DOHH2 (cell line): ENCODE measurements at regions not wholly inside any gene's neighbourhood (a gene's known extent, or its start where the extent isn't known, plus 50 kb on each side); places are given as distances from the start of the nearest gene placed in this dataset.

Experiments
- H3F3A ChIP-seq: fragments of 200-600 bp; sonication (generic), shearing (Covaris generic); 2 replicates; pipeline ENCODE4 v1.6.0; 2016; ENCODE audit warnings: antibody characterized with exemption, mild to moderate bottlenecking; ENCODE audit not compliant: control insufficient read depth, insufficient read depth
- H3K27ac ChIP-seq: fragments of 200-600 bp; sonication (generic); 2 replicates; pipeline ENCODE4 v1.5.1; 2014; ENCODE audit warnings: low read depth, mild to moderate bottlenecking, low read length, moderate library complexity
- H3K27me3 ChIP-seq: fragments of 200-600 bp; sonication (generic); 2 replicates; pipeline ENCODE4 v1.6.1; 2014; ENCODE audit warnings: mild to moderate bottlenecking, low read length, mixed read lengths; ENCODE audit not compliant: control insufficient read depth
- H3K36me3 ChIP-seq: fragments of 200-600 bp; sonication (generic); 2 replicates; pipeline ENCODE4 v1.6.1; 2014; ENCODE audit warnings: mild to moderate bottlenecking, low read length, moderate library complexity, mixed read lengths; ENCODE audit not compliant: control insufficient read depth
- H3K4me1 ChIP-seq: fragments of 200-600 bp; sonication (generic); 2 replicates; pipeline ENCODE4 v1.6.1; 2014; ENCODE audit warnings: mild to moderate bottlenecking, low read length, mixed read lengths; ENCODE audit not compliant: control insufficient read depth
- H3K4me2 ChIP-seq: fragments of 200-600 bp; sonication (generic); 2 replicates; pipeline ENCODE4 v1.6.0; 2014; ENCODE audit warnings: mild to moderate bottlenecking, low read length, moderate library complexity
- H3K4me3 ChIP-seq: fragments of 200-600 bp; sonication (generic); 2 replicates; pipeline ENCODE4 v1.5.1; 2014; ENCODE audit warnings: mild to moderate bottlenecking, low read length, mixed read lengths
- H3K79me2 ChIP-seq: fragments of 200-600 bp; sonication (generic); 2 replicates; pipeline ENCODE4 v1.6.1; 2014; ENCODE audit warnings: mild to moderate bottlenecking, low read length, mixed read lengths; ENCODE audit not compliant: control insufficient read depth
- H3K9me2 ChIP-seq: fragments of 200-600 bp; sonication (generic); replicated peaks from 2 replicates; pipeline ENCODE4 v1.6.1; 2014; ENCODE audit warnings: mild to moderate bottlenecking, low read length, mixed read lengths; ENCODE audit not compliant: control insufficient read depth
- H3K9me3 ChIP-seq: fragments of 200-600 bp; sonication (generic); 2 replicates; pipeline ENCODE4 v1.6.1; 2014; ENCODE audit warnings: antibody characterized with exemption, low read length, mixed read lengths; ENCODE audit not compliant: control insufficient read depth, insufficient read depth
- H4K20me1 ChIP-seq: fragments of 200-600 bp; sonication (generic); 2 replicates; pipeline ENCODE4 v1.6.0; 2014; ENCODE audit warnings: low read depth, mild to moderate bottlenecking, antibody characterized with exemption, low read length, moderate library complexity; ENCODE audit not compliant: control insufficient read depth, insufficient read depth
- CTCF ChIP-seq: fragments of 200-600 bp; sonication (generic); IDR thresholded peaks from one replicate; pipeline ENCODE4 v1.5.1; 2014; ENCODE audit warnings: antibody characterized with exemption, mild to moderate bottlenecking, low read depth, low read length; ENCODE audit not compliant: poor library complexity, severe bottlenecking
- EZH2phosphoT487 ChIP-seq: fragments of 200-600 bp; sonication (generic); IDR thresholded peaks from 2 replicates; pipeline ENCODE4 v1.6.1; 2017; ENCODE audit warnings: borderline replicate concordance, mild to moderate bottlenecking, antibody characterized with exemption, low read length, moderate library complexity, mixed read lengths

GRCh38 chr3:102024270-102024904 lies 175.1 kb downstream of the NFKBIZ start:
- no peaks in the 10 kb centered on the region for H3K27me3 ChIP-seq
- H4K20me1 ChIP-seq: no peaks in the 10 kb centered on the region
- H3K4me2 ChIP-seq: 0 out of 2 replicates have a peak overlapping the region, but pooled peaks have one; percentile 38
- H3K4me3 ChIP-seq: no peak overlapping the region
- peaks cover 42% of the 10 kb centered on the region for H3K4me1 ChIP-seq
- H3K9me2 ChIP-seq: no peaks in the 10 kb centered on the region
- no peak for TF ChIP-seq CTCF
- no peak for TF ChIP-seq EZH2phosphoT487
- H3K27ac ChIP-seq: no peak overlapping the region
- H3K9me3 ChIP-seq: peaks cover 10% of the 10 kb centered on the region; the same call in 1 of the 2 replicates
- H3K79me2 ChIP-seq: no peaks in the 10 kb centered on the region
- no peaks in the 10 kb centered on the region for H3K36me3 ChIP-seq
- no peaks in the 10 kb centered on the region; the same call in 1 of the 2 replicates for H3F3A ChIP-seq

GRCh38 chr3:102025606-102026270 lies 176.4 kb downstream of the NFKBIZ start:
- H3K27me3 ChIP-seq: no peaks in the 10 kb centered on the region
- TF ChIP-seq CTCF (no peak), EZH2phosphoT487 (no peak)
- no peaks in the 10 kb centered on the region for H3K79me2 ChIP-seq
- no peaks in the 10 kb centered on the region for H3K9me2 ChIP-seq
- peaks cover 12% of the 10 kb centered on the region; the same call in 1 of the 2 replicates for H3K9me3 ChIP-seq
- H3K4me2 ChIP-seq: peak overlapping the region; percentile 38
- no peaks in the 10 kb centered on the region; the same call in 1 of the 2 replicates for H3F3A ChIP-seq
- no peaks in the 10 kb centered on the region for H3K36me3 ChIP-seq
- no peak overlapping the region for H3K27ac ChIP-seq
- H3K4me3 ChIP-seq: peak overlapping the region; percentile 31
- peaks cover 46% of the 10 kb centered on the region for H3K4me1 ChIP-seq
- no peaks in the 10 kb centered on the region for H4K20me1 ChIP-seq

DNA sequence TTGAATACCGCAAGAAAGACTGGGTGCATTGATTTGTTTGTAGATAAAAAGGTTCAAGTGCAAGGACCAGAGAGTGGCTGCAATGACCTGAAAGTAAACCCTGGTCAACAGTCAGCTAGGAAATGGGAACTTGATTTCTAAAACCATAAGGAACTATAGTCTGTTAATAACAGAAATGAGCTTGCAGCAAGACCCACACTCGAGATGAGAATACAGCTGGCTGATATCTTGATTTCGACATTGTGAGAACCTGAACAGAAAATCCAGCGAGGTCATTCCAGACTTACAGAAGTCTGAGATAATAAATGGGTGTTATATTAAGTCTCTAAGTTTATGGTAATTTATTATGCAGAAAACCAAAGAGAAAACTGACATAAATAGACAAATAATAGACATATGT lies 177.3 kb downstream of the NFKBIZ start:
- no peaks in the 10 kb centered on the region; the same call in 1 of the 2 replicates for H3F3A ChIP-seq
- no peak overlapping the region for H3K27ac ChIP-seq
- TF ChIP-seq EZH2phosphoT487 (no peak), CTCF (no peak)
- no peaks in the 10 kb centered on the region for H3K36me3 ChIP-seq
- no peaks in the 10 kb centered on the region for H4K20me1 ChIP-seq
- H3K9me2 ChIP-seq: no peaks in the 10 kb centered on the region
- H3K4me3 ChIP-seq: no peak overlapping the region
- peaks cover 12% of the 10 kb centered on the region; the same call in 1 of the 2 replicates for H3K9me3 ChIP-seq
- H3K4me2 ChIP-seq: no peak overlapping the region
- peaks cover 38% of the 10 kb centered on the region for H3K4me1 ChIP-seq
- H3K79me2 ChIP-seq: no peaks in the 10 kb centered on the region
- no peaks in the 10 kb centered on the region for H3K27me3 ChIP-seq
